ENCODE measurements at regions not wholly inside any gene's neighbourhood (a gene's known extent, or its start where the extent isn't known, plus 50 kb on each side); places are given as distances from the start of the nearest gene placed in this dataset.

DNA sequence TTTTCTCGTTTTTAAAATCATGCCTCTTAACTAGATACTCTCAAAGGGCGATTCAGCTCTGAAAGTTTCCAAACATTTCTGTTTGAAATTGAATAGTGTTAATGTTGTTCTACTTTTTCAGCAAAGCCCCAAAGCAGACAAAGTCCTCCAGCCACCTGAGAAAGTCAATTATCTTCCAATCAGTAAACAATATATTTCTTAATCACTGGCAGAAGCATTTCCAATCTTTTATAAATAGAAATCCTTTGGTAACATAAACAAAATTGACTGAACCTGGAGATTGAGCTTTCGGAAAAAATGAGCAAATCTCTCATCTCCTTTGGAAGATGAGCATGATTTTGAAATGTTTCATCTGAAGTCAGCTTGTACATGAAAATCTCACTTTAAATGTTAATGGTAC lies 84.4 kb upstream of the FIBIN start:
- DNase-seq (ENCODE audit: low read depth, low spot score) = no peak

DNA sequence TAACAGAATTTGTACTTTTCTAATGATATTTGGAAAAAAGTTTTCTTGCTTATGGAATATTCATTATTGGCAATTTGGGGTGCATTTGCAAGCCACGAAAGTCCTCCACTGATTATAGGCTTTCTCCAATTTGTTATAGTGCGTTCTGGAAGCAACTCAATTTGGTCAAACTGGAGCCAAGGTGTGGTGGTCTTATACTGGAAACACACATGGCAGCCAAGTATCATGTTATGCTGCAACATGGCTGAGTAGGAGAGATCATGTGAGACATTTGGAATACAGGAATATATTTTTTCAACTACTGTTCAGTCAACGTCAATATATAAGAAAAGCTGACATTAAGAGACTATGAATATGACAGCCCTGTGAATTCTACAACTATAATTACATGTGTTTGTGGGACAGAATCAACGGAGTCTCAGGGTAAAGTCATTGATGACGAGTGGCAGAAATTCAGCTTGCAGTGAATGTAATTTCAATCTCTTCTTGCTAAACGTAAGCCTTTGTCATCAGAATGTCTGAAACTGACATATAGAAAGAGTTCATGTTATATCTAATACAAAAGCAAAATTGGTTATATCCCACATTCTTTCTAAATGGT lies 83.8 kb upstream of the FIBIN start:
- no peak overlapping the region for H3K4me3 ChIP-seq (ENCODE audit: low read depth in 2 of 2, low read length in 2 of 2)
- in situ Hi-C loops (cut with HindIII; ENCODE audit: low pct_unique_long_range_greater_than_20kb, low sequenced_read_pairs) (no loop called here), intact Hi-C loops (cut with micrococcal nuclease; ENCODE audit: unreplicated experiment) (no loop called here)
- ChIA-PET CTCF (no interaction called here), POLR2A (no interaction called here)
- no peak overlapping the region for H3K27ac ChIP-seq (ENCODE audit: low read length)
- H3K4me1 ChIP-seq (ENCODE audit: control insufficient read depth, insufficient read depth, low read length) = no peaks in the 10 kb centered on the region
- no TSS peak for BruUV-seq (replicated peaks)
- no peaks in the 10 kb centered on the region for H3K9me3 ChIP-seq (ENCODE audit: control insufficient read depth, insufficient read depth, low read depth, low read length)
- DNase-seq (ENCODE audit: low read depth, low spot score) (no peak), ATAC-seq (no peak)
- TF ChIP-seq SIN3A (IDR thresholded peaks at IDR 0.05; ENCODE audit: borderline replicate concordance, insufficient read depth, low read depth, low read length) (no peak), TCF7L2 (IDR thresholded peaks at IDR 0.05; ENCODE audit: low read depth, low read length) (no peak), CTCF (IDR thresholded peaks at IDR 0.05) (no peak), POLR2AphosphoS5 (IDR thresholded peaks at IDR 0.05; ENCODE audit: low read depth, low read length) (no peak)
- TF ChIP-seq, protein P1, sequence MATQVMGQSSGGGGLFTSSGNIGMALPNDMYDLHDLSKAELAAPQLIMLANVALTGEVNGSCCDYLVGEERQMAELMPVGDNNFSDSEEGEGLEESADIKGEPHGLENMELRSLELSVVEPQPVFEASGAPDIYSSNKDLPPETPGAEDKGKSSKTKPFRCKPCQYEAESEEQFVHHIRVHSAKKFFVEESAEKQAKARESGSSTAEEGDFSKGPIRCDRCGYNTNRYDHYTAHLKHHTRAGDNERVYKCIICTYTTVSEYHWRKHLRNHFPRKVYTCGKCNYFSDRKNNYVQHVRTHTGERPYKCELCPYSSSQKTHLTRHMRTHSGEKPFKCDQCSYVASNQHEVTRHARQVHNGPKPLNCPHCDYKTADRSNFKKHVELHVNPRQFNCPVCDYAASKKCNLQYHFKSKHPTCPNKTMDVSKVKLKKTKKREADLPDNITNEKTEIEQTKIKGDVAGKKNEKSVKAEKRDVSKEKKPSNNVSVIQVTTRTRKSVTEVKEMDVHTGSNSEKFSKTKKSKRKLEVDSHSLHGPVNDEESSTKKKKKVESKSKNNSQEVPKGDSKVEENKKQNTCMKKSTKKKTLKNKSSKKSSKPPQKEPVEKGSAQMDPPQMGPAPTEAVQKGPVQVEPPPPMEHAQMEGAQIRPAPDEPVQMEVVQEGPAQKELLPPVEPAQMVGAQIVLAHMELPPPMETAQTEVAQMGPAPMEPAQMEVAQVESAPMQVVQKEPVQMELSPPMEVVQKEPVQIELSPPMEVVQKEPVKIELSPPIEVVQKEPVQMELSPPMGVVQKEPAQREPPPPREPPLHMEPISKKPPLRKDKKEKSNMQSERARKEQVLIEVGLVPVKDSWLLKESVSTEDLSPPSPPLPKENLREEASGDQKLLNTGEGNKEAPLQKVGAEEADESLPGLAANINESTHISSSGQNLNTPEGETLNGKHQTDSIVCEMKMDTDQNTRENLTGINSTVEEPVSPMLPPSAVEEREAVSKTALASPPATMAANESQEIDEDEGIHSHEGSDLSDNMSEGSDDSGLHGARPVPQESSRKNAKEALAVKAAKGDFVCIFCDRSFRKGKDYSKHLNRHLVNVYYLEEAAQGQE (IDR thresholded peaks at IDR 0.05; ENCODE audit: insufficient read depth in 1 of 2, low read depth in 2 of 2, low read length in 1 of 2) = no peak
- H3K27me3 ChIP-seq (ENCODE audit: control insufficient read depth, insufficient read depth, low read length) = no peaks in the 10 kb centered on the region
- no peaks in the 10 kb centered on the region for H3K36me3 ChIP-seq (ENCODE audit: control insufficient read depth, insufficient read depth, low read length)

More for the DNA sequence above, 84.4 kb upstream of the FIBIN start:
- H3K4me3 ChIP-seq (ENCODE audit: low read depth in 2 of 2, low read length in 2 of 2) = no peak overlapping the region
- ATAC-seq = no peak
- H3K27me3 ChIP-seq (ENCODE audit: control insufficient read depth, insufficient read depth, low read length) = no peaks in the 10 kb centered on the region
- H3K4me1 ChIP-seq (ENCODE audit: control insufficient read depth, insufficient read depth, low read length) = no peaks in the 10 kb centered on the region
- TF ChIP-seq CTCF (IDR thresholded peaks at IDR 0.05) (no peak), SIN3A (IDR thresholded peaks at IDR 0.05; ENCODE audit: borderline replicate concordance, insufficient read depth, low read depth, low read length) (no peak), TCF7L2 (IDR thresholded peaks at IDR 0.05; ENCODE audit: low read depth, low read length) (no peak), POLR2AphosphoS5 (IDR thresholded peaks at IDR 0.05; ENCODE audit: low read depth, low read length) (no peak)
- TF ChIP-seq, protein P1 (IDR thresholded peaks at IDR 0.05; ENCODE audit: insufficient read depth in 1 of 2, low read depth in 2 of 2, low read length in 1 of 2) = no peak
- CTCF ChIA-PET = no interaction called here
- in situ Hi-C loops (cut with HindIII; ENCODE audit: low pct_unique_long_range_greater_than_20kb, low sequenced_read_pairs) = no loop called here
- no peaks in the 10 kb centered on the region for H3K36me3 ChIP-seq (ENCODE audit: control insufficient read depth, insufficient read depth, low read length)
- intact Hi-C loops (cut with micrococcal nuclease; ENCODE audit: unreplicated experiment) = no loop called here
- POLR2A ChIA-PET = no interaction called here
- no peak overlapping the region for H3K27ac ChIP-seq (ENCODE audit: low read length)
- no TSS peak for BruUV-seq (replicated peaks)
- no peaks in the 10 kb centered on the region for H3K9me3 ChIP-seq (ENCODE audit: control insufficient read depth, insufficient read depth, low read depth, low read length)

All from Panc1 (cell line).